ENCODE measurements at regions not wholly inside any gene's neighbourhood (a gene's known extent, or its start where the extent isn't known, plus 50 kb on each side); places are given as distances from the start of the nearest gene placed in this dataset.

- TF ChIP-seq, protein P1, sequence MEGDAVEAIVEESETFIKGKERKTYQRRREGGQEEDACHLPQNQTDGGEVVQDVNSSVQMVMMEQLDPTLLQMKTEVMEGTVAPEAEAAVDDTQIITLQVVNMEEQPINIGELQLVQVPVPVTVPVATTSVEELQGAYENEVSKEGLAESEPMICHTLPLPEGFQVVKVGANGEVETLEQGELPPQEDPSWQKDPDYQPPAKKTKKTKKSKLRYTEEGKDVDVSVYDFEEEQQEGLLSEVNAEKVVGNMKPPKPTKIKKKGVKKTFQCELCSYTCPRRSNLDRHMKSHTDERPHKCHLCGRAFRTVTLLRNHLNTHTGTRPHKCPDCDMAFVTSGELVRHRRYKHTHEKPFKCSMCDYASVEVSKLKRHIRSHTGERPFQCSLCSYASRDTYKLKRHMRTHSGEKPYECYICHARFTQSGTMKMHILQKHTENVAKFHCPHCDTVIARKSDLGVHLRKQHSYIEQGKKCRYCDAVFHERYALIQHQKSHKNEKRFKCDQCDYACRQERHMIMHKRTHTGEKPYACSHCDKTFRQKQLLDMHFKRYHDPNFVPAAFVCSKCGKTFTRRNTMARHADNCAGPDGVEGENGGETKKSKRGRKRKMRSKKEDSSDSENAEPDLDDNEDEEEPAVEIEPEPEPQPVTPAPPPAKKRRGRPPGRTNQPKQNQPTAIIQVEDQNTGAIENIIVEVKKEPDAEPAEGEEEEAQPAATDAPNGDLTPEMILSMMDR (IDR thresholded peaks at IDR 0.05), result no peak
- TF ChIP-seq POLR2A (IDR thresholded peaks at IDR 0.05), result no peak
Observed at GRCh38 chr2:126534478-126534877, 121.5 kb upstream of the GYPC start.

Measured in right lobe of liver (tissue), 4 donors.